NB4 (cell line): ENCODE measurements at regions not wholly inside any gene's neighbourhood (a gene's known extent, or its start where the extent isn't known, plus 50 kb on each side); places are given as distances from the start of the nearest gene placed in this dataset.

ENCODE experiments used
- CTCF ChIP-seq: IDR thresholded peaks from one replicate; pipeline ENCODE4 v1.5.1; 2012; ENCODE audit warnings: low read depth, low read length
- POLR2A ChIP-seq: IDR thresholded peaks from 2 replicates; pipeline ENCODE4 v1.6.1; 2011; ENCODE audit warnings: mild to moderate bottlenecking; ENCODE audit not compliant: insufficient read length; ENCODE audit errors: extremely low read depth

GRCh38 chr21:22189278-22189677 lies 1191.1 kb downstream of the NCAM2 start:
- TF ChIP-seq CTCF, result no peak
- no peak for TF ChIP-seq POLR2A
